ENCODE measurements at regions not wholly inside any gene's neighbourhood (a gene's known extent, or its start where the extent isn't known, plus 50 kb on each side); places are given as distances from the start of the nearest gene placed in this dataset.
A peak's percentile ranks its signal among the peaks of the same experiment; 100 is the strongest.

GRCh38 chr18:21162786-21163185 lies 51.2 kb upstream of the ROCK1 start:
- no peak for TF ChIP-seq CTCF (conservative IDR thresholded peaks at IDR 0.05; ENCODE audit: low read depth, low read length)
- DNase-seq (ENCODE audit: low read depth) = no peak

GRCh38 chr18:21163647-21164547 lies 52.3 kb upstream of the ROCK1 start:
- TF ChIP-seq CTCF (conservative IDR thresholded peaks at IDR 0.05; ENCODE audit: low read depth, low read length) = no peak
- peak; percentile 28 for DNase-seq (ENCODE audit: low read depth)
- H3K4me3 ChIP-seq (ENCODE audit: low read length) = no peak overlapping the region

More at GRCh38 chr18:21162786-21163185, 51.2 kb upstream of the ROCK1 start:
- H3K4me3 ChIP-seq (ENCODE audit: low read length) = no peak overlapping the region

GRCh38 chr18:21164548-21165095 lies 53.0 kb upstream of the ROCK1 start:
- DNase-seq (ENCODE audit: low read depth) = no peak
- H3K4me3 ChIP-seq (ENCODE audit: low read length) = no peak overlapping the region
- TF ChIP-seq CTCF (conservative IDR thresholded peaks at IDR 0.05; ENCODE audit: low read depth, low read length) = no peak

GRCh38 chr18:21167641-21168377 lies 56.2 kb upstream of the ROCK1 start:
- no peak overlapping the region for H3K4me3 ChIP-seq (ENCODE audit: low read length)
- TF ChIP-seq CTCF (conservative IDR thresholded peaks at IDR 0.05; ENCODE audit: low read depth, low read length) = no peak
- no peak for DNase-seq (ENCODE audit: low read depth)

- no peak for TF ChIP-seq CTCF (conservative IDR thresholded peaks at IDR 0.05; ENCODE audit: low read depth, low read length)
- no peak overlapping the region for H3K4me3 ChIP-seq (ENCODE audit: low read length)
- DNase-seq (ENCODE audit: low read depth) = no peak
Observed at GRCh38 chr18:21168880-21169279, 57.3 kb upstream of the ROCK1 start.

- TF ChIP-seq CTCF (conservative IDR thresholded peaks at IDR 0.05; ENCODE audit: low read depth, low read length) = no peak
- H3K4me3 ChIP-seq (ENCODE audit: low read length) = no peak overlapping the region
- no peak for DNase-seq (ENCODE audit: low read depth)
Observed at GRCh38 chr18:21177822-21178221, 64.2 kb upstream of the GREB1L start.
